NCI-H1092 (cell line): ENCODE measurements at regions not wholly inside any gene's neighbourhood (a gene's known extent, or its start where the extent isn't known, plus 50 kb on each side); places are given as distances from the start of the nearest gene placed in this dataset.
A peak's percentile ranks its signal among the peaks of the same experiment; 100 is the strongest.
"Not testable (repeated sequence)": the region's sequence is repeated elsewhere in the genome, so short reads cannot be mapped to it uniquely, and the experiment has no call there.

Experiments used
- DNase-seq: peaks from one replicate; lab custom pipeline; 2025; lab: John Stamatoyannopoulos, UW

GRCh38 chr17:77796176-77796860, 162.2 kb upstream of the TNRC6C start:
- no peak for DNase-seq

- no peak for DNase-seq
Observed at GRCh38 chr17:77798031-77798430, 160.5 kb upstream of the TNRC6C start.

- no peak for DNase-seq
Observed at GRCh38 chr17:77798481-77798880, 160.0 kb upstream of the TNRC6C start.

GRCh38 chr17:77800816-77801215, 157.7 kb upstream of the TNRC6C start:
- no peak for DNase-seq

- DNase-seq = no peak
Observed at GRCh38 chr17:77801545-77802332, 156.8 kb upstream of the TNRC6C start.

- no peak for DNase-seq
Observed at GRCh38 chr17:77802333-77802615, 156.2 kb upstream of the TNRC6C start.

- DNase-seq = peak; percentile 82
Observed at GRCh38 chr17:77802811-77803220, 155.7 kb upstream of the TNRC6C start.

GRCh38 chr17:77803726-77804125, 154.8 kb upstream of the TNRC6C start:
- no peak for DNase-seq

GRCh38 chr17:77804796-77805426, 153.6 kb upstream of the TNRC6C start:
- DNase-seq = no peak

- DNase-seq = not testable (repeated sequence)
Observed at GRCh38 chr17:77805970-77806369, 152.5 kb upstream of the TNRC6C start.

- no peak for DNase-seq
Observed at GRCh38 chr17:77807051-77807745, 151.3 kb upstream of the TNRC6C start.

GRCh38 chr17:77807746-77808441, 150.6 kb upstream of the TNRC6C start:
- DNase-seq = no peak

GRCh38 chr17:77808686-77809425, 149.6 kb upstream of the TNRC6C start:
- DNase-seq = no peak

GRCh38 chr17:77809814-77810213, 148.7 kb upstream of the TNRC6C start:
- DNase-seq = no peak

GRCh38 chr17:77810536-77810935, 148.0 kb upstream of the TNRC6C start:
- DNase-seq = no peak

GRCh38 chr17:77811521-77811920, 147.0 kb upstream of the TNRC6C start:
- no peak for DNase-seq

- DNase-seq = no peak
Observed at GRCh38 chr17:77814091-77814772, 144.3 kb upstream of the TNRC6C start.

- DNase-seq = no peak
Observed at GRCh38 chr17:77815127-77815905, 143.2 kb upstream of the TNRC6C start.

GRCh38 chr17:77817953-77818352, 140.6 kb upstream of the TNRC6C start:
- DNase-seq = no peak

GRCh38 chr17:77819497-77819896, 139.0 kb upstream of the TNRC6C start:
- no peak for DNase-seq
